Right lobe of liver (tissue), 4 donors: ENCODE measurements at regions not wholly inside any gene's neighbourhood (a gene's known extent, or its start where the extent isn't known, plus 50 kb on each side); places are given as distances from the start of the nearest gene placed in this dataset.

Source experiments
- POLR2A ChIP-seq: fragments of 450-650 bp; IDR thresholded peaks from one replicate; pipeline ENCODE4 v1.6.1; 2017; ENCODE audit warnings: antibody characterized with exemption, mild to moderate bottlenecking
- TF ChIP-seq, protein P1 (sequence below), 4 donors: fragments of 200-600 bp in 3 of 4; fragments of 450-650 bp in 1 of 4; IDR thresholded peaks; one replicate each; pipeline versions ENCODE4 v1.5.1 to v1.8.0; 2016 to 2022; ENCODE audit warnings: antibody characterized with exemption in 4 of 4, mild to moderate bottlenecking in 2 of 4
- donor health status: DM: no; HTN: no; CAD: no.
- donor health status: DM: no; HTN: no; CAD: no.
- donor health status: DM: no; HTN: yes; CAD: no.

DNA sequence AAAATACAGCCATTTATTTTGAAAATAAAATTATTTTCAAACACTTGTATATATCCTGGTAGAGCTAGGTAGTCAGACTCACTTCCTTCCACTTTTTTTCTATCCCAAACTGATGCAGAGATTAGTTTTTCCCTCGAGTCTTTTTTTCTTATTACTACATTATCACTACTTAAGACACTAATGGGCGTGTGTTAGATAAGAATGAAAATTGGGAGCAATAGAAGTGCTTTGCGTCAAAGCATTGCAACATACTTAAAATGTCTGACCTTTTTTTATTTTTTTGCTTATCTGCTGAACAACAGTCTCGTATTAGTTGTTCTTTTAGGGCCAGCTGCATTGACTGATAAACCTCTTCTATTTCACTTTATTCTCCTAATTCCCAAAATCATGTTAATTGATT, 1278.7 kb downstream of the CDH12 start:
- TF ChIP-seq, protein P1, sequence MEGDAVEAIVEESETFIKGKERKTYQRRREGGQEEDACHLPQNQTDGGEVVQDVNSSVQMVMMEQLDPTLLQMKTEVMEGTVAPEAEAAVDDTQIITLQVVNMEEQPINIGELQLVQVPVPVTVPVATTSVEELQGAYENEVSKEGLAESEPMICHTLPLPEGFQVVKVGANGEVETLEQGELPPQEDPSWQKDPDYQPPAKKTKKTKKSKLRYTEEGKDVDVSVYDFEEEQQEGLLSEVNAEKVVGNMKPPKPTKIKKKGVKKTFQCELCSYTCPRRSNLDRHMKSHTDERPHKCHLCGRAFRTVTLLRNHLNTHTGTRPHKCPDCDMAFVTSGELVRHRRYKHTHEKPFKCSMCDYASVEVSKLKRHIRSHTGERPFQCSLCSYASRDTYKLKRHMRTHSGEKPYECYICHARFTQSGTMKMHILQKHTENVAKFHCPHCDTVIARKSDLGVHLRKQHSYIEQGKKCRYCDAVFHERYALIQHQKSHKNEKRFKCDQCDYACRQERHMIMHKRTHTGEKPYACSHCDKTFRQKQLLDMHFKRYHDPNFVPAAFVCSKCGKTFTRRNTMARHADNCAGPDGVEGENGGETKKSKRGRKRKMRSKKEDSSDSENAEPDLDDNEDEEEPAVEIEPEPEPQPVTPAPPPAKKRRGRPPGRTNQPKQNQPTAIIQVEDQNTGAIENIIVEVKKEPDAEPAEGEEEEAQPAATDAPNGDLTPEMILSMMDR (IDR thresholded peaks at IDR 0.05): no peak
- TF ChIP-seq POLR2A: no peak
